ENCODE measurements at regions not wholly inside any gene's neighbourhood (a gene's known extent, or its start where the extent isn't known, plus 50 kb on each side); places are given as distances from the start of the nearest gene placed in this dataset.
"Not testable (repeated sequence)": the region's sequence is repeated elsewhere in the genome, so short reads cannot be mapped to it uniquely, and the experiment has no call there.

GRCh38 chr18:59038295-59039039 lies 101.2 kb upstream of the SEC11C start:
- DNase-seq, result no peak

GRCh38 chr18:59039040-59039320 lies 100.7 kb upstream of the SEC11C start:
- DNase-seq, result not testable (repeated sequence)

- no peak for DNase-seq
Observed at GRCh38 chr18:59039449-59039848, 100.2 kb upstream of the SEC11C start.

GRCh38 chr18:59040770-59041148 lies 98.9 kb upstream of the SEC11C start:
- no peak for DNase-seq

GRCh38 chr18:59041296-59041695 lies 98.4 kb upstream of the SEC11C start:
- DNase-seq, result no peak

- DNase-seq, result no peak
Observed at GRCh38 chr18:59041819-59042815, 97.6 kb upstream of the SEC11C start.

GRCh38 chr18:59044855-59045254 lies 94.8 kb upstream of the SEC11C start:
- no peak for DNase-seq

- peak; percentile 93 for DNase-seq
Observed at GRCh38 chr18:59047321-59048047, 92.2 kb upstream of the SEC11C start.

GRCh38 chr18:59048048-59048363 lies 91.7 kb upstream of the SEC11C start:
- DNase-seq, result no peak

- DNase-seq, result no peak
Observed at GRCh38 chr18:59048378-59048777, 91.3 kb upstream of the SEC11C start.

- no peak for DNase-seq
Observed at GRCh38 chr18:59049721-59050660, 89.7 kb upstream of the SEC11C start.

- DNase-seq, result no peak
Observed at GRCh38 chr18:59050661-59051057, 89.0 kb upstream of the SEC11C start.

GRCh38 chr18:59051470-59052165 lies 88.1 kb upstream of the SEC11C start:
- no peak for DNase-seq

GRCh38 chr18:59052965-59053820 lies 86.5 kb upstream of the SEC11C start:
- no peak for DNase-seq

- no peak for DNase-seq
Observed at GRCh38 chr18:59054496-59055287, 85.0 kb upstream of the SEC11C start.

- no peak for DNase-seq
Observed at GRCh38 chr18:59055345-59056032, 84.2 kb upstream of the SEC11C start.

- peak; percentile 41 for DNase-seq
Observed at GRCh38 chr18:59056706-59057492, 82.8 kb upstream of the SEC11C start.

- no peak for DNase-seq
Observed at GRCh38 chr18:59057493-59057795, 82.2 kb upstream of the SEC11C start.

GRCh38 chr18:59057969-59058368 lies 81.7 kb upstream of the SEC11C start:
- DNase-seq, result no peak

All from NCI-H526 treated with DMSO at 0.1 percent for 48 hours (cell line).